A673 (cell line): ENCODE measurements at regions not wholly inside any gene's neighbourhood (a gene's known extent, or its start where the extent isn't known, plus 50 kb on each side); places are given as distances from the start of the nearest gene placed in this dataset.

Experiments used
- CTCF ChIP-seq: fragments of 300-800, 200-600 bp; sonication (generic); conservative IDR thresholded peaks from 2 replicates; pipeline ENCODE4 v1.5.1; 2017; ENCODE audit warnings: low read depth, mild to moderate bottlenecking, antibody characterized with exemption, low read length, moderate library complexity, mixed read lengths
- EZH2 ChIP-seq: fragments of 200-600 bp; sonication (generic); IDR thresholded peaks from 2 replicates; pipeline ENCODE4 v1.6.1; 2017; ENCODE audit warnings: borderline replicate concordance, low read depth, mild to moderate bottlenecking, mixed read lengths, antibody characterized with exemption, low read length; ENCODE audit not compliant: poor library complexity, severe bottlenecking

- TF ChIP-seq CTCF = no peak
- TF ChIP-seq EZH2 = no peak
These were observed 1130.0 kb downstream of the RPIA start for GRCh38 chr2:89821455-89821945.
